Right cardiac atrium (tissue), 5 donors: ENCODE measurements at regions not wholly inside any gene's neighbourhood (a gene's known extent, or its start where the extent isn't known, plus 50 kb on each side); places are given as distances from the start of the nearest gene placed in this dataset.

Source experiments
- ATAC-seq, 2 donors: fragments of 200-7000 bp; cut with Tn5 transposase; one replicate each; pipeline versions ENCODE4 v1.8.0 to v1.9.1; 2020; ENCODE audit warnings: moderate library complexity in 2 of 2, mild to moderate bottlenecking in 1 of 2
- DNase-seq, 3 donors: peaks; one replicate each; pipeline ENCODE4 v3.0.0-alpha.2; 2020
- H3K27ac ChIP-seq: one replicate; pipeline ENCODE4 v1.5.1; 2013; ENCODE audit warnings: mild to moderate bottlenecking, low read length, control low read depth, moderate library complexity
- H3K27me3 ChIP-seq: one replicate; pipeline ENCODE4 v1.6.1; 2013; ENCODE audit not compliant: control insufficient read depth, insufficient read depth
- H3K4me1 ChIP-seq: one replicate; pipeline ENCODE4 v1.6.1; 2013; ENCODE audit warnings: low read length; ENCODE audit not compliant: control insufficient read depth, insufficient read depth
- H3K4me3 ChIP-seq: one replicate; pipeline ENCODE4 v1.5.1; 2013; ENCODE audit warnings: low read length, control low read depth
- H3K9me3 ChIP-seq: one replicate; pipeline ENCODE4 v1.6.1; 2013; ENCODE audit warnings: low read length; ENCODE audit not compliant: control insufficient read depth
- WGBS: extraction: QIAGEN DNeasy Blood & Tissue Kit; methylation state at CpG from one replicate; pipeline ENCODE4 v1.1.7; 2013; 5-methylcytosine and 5-hydroxymethylcytosine counted together
- intact Hi-C, 4 donors: fragments of 100-400 bp; cut with DNase I; formaldehyde crosslinking; loops; one replicate each; pipeline versions ENCODE4 v1.11.0 to v1.14.0; 2022 to 2023
- donor health status: healthy with polysubstance abuse.
- donor health status: DM: no; HTN: yes; CAD: no.
- donor health status: DM: no; HTN: no; CAD: no.
- donor health status: DM: no; HTN: yes; CAD: no; lungs with severe emphysema.
- donor health status: DM: yes; HTN: yes; CAD: no.

GRCh38 chr2:217749008-217749407 lies 253.8 kb downstream of the TNS1 start:
- DNase-seq (peak in 1 of 3 donors; percentile 61), ATAC-seq (no peak)
- peaks cover 14% of the 10 kb centered on the region for H3K4me1 ChIP-seq
- no peaks in the 10 kb centered on the region for H3K27me3 ChIP-seq
- intact Hi-C loops, result no loop called here
- H3K9me3 ChIP-seq, result no peaks in the 10 kb centered on the region
- WGBS, result 48% methylated on average over 5 of the region's 5 CpGs
- H3K27ac ChIP-seq, result no peak overlapping the region
- H3K4me3 ChIP-seq, result no peak overlapping the region

GRCh38 chr2:217746808-217747207 lies 256.0 kb downstream of the TNS1 start:
- DNase-seq, result no peak
- peaks cover 9% of the 10 kb centered on the region for H3K4me1 ChIP-seq
- no peaks in the 10 kb centered on the region for H3K9me3 ChIP-seq
- intact Hi-C loops, result no loop called here
- WGBS, result 77% methylated on average over 3 of the region's 3 CpGs
- H3K27ac ChIP-seq, result no peak overlapping the region
- no peaks in the 10 kb centered on the region for H3K27me3 ChIP-seq
- peak in 1 of 2 donors; percentile 29 for ATAC-seq
- H3K4me3 ChIP-seq, result no peak overlapping the region

GRCh38 chr2:217743966-217744761 lies 258.6 kb downstream of the TNS1 start:
- Histone ChIP-seq H3K4me1 (peaks cover 4% of the 10 kb centered on the region), H3K27ac (no peak overlapping the region), H3K4me3 (no peak overlapping the region), H3K27me3 (no peaks in the 10 kb centered on the region), H3K9me3 (no peaks in the 10 kb centered on the region)
- intact Hi-C loops, result no loop called here
- DNase-seq (peak in 2 of 3 donors; percentile 70 to 72), ATAC-seq (peak; percentile 12 to 42)
- WGBS, result 60% methylated on average over 6 of the region's 6 CpGs

- WGBS, result 89% methylated on average over 2 of the region's 2 CpGs
- ATAC-seq (no peak), DNase-seq (no peak)
- Histone ChIP-seq H3K27me3 (no peaks in the 10 kb centered on the region), H3K27ac (no peak overlapping the region), H3K4me1 (peaks cover 2% of the 10 kb centered on the region), H3K4me3 (no peak overlapping the region), H3K9me3 (no peaks in the 10 kb centered on the region)
- intact Hi-C loops, result no loop called here
Observed at GRCh38 chr2:217743407-217743806, 259.4 kb downstream of the TNS1 start.

- intact Hi-C loops, result no loop called here
- Histone ChIP-seq H3K4me3 (no peak overlapping the region), H3K27me3 (no peaks in the 10 kb centered on the region), H3K27ac (no peak overlapping the region), H3K9me3 (no peaks in the 10 kb centered on the region), H3K4me1 (peaks cover 2% of the 10 kb centered on the region)
- ATAC-seq, result no peak
- no peak for DNase-seq
- WGBS, result 91% methylated on average over 5 of the region's 5 CpGs
Observed at GRCh38 chr2:217742841-217743240, 260.0 kb downstream of the TNS1 start.

- Histone ChIP-seq H3K4me3 (no peak overlapping the region), H3K4me1 (peaks cover 4% of the 10 kb centered on the region), H3K27me3 (no peaks in the 10 kb centered on the region), H3K9me3 (no peaks in the 10 kb centered on the region), H3K27ac (no peak overlapping the region)
- no peak for DNase-seq
- ATAC-seq, result no peak
- 86% methylated on average over 4 of the region's 4 CpGs for WGBS
- intact Hi-C loops, result no loop called here
Observed at GRCh38 chr2:217742276-217742675, 260.5 kb downstream of the TNS1 start.

GRCh38 chr2:217741381-217741955 lies 261.3 kb downstream of the TNS1 start:
- H3K4me1 ChIP-seq, result peaks cover 6% of the 10 kb centered on the region
- no peak for ATAC-seq
- no peak overlapping the region for H3K27ac ChIP-seq
- H3K27me3 ChIP-seq, result no peaks in the 10 kb centered on the region
- WGBS, result 97% methylated on average over 6 of the region's 6 CpGs
- no peak overlapping the region for H3K4me3 ChIP-seq
- no peak for DNase-seq
- intact Hi-C loops, result no loop called here
- H3K9me3 ChIP-seq, result no peaks in the 10 kb centered on the region

GRCh38 chr2:217740756-217741155 lies 262.0 kb downstream of the TNS1 start:
- H3K4me3 ChIP-seq, result no peak overlapping the region
- no peaks in the 10 kb centered on the region for H3K9me3 ChIP-seq
- no peak for DNase-seq
- H3K27me3 ChIP-seq, result no peaks in the 10 kb centered on the region
- H3K27ac ChIP-seq, result no peak overlapping the region
- WGBS, result 83% methylated on average over 6 of the region's 6 CpGs
- H3K4me1 ChIP-seq, result peaks cover 9% of the 10 kb centered on the region
- no peak for ATAC-seq
- intact Hi-C loops, result no loop called here

GRCh38 chr2:217740178-217740577 lies 262.6 kb downstream of the TNS1 start:
- H3K27me3 ChIP-seq, result no peaks in the 10 kb centered on the region
- intact Hi-C loops, result no loop called here
- H3K4me3 ChIP-seq, result no peak overlapping the region
- WGBS, result 85% methylated on average over 4 of the region's 4 CpGs
- DNase-seq, result no peak
- no peaks in the 10 kb centered on the region for H3K9me3 ChIP-seq
- no peak overlapping the region for H3K27ac ChIP-seq
- H3K4me1 ChIP-seq, result peaks cover 9% of the 10 kb centered on the region
- no peak for ATAC-seq

GRCh38 chr2:217739741-217740140 lies 263.1 kb downstream of the TNS1 start:
- intact Hi-C loops, result no loop called here
- 86% methylated on average over 1 of the region's 1 CpG for WGBS
- peaks cover 9% of the 10 kb centered on the region for H3K4me1 ChIP-seq
- ATAC-seq (no peak), DNase-seq (no peak)
- no peak overlapping the region for H3K4me3 ChIP-seq
- no peak overlapping the region for H3K27ac ChIP-seq
- no peaks in the 10 kb centered on the region for H3K27me3 ChIP-seq
- H3K9me3 ChIP-seq, result no peaks in the 10 kb centered on the region

GRCh38 chr2:217738061-217738460 lies 264.7 kb downstream of the TNS1 start:
- no peaks in the 10 kb centered on the region for H3K9me3 ChIP-seq
- ATAC-seq, result no peak
- intact Hi-C loops, result no loop called here
- 83% methylated on average over 3 of the region's 3 CpGs for WGBS
- H3K27ac ChIP-seq, result no peak overlapping the region
- no peaks in the 10 kb centered on the region for H3K27me3 ChIP-seq
- H3K4me1 ChIP-seq, result peaks cover 15% of the 10 kb centered on the region
- no peak overlapping the region for H3K4me3 ChIP-seq
- DNase-seq, result no peak
